GM18861 (cell line): ENCODE measurements at regions not wholly inside any gene's neighbourhood (a gene's known extent, or its start where the extent isn't known, plus 50 kb on each side); places are given as distances from the start of the nearest gene placed in this dataset.

ENCODE experiments used
- ATAC-seq: cut with Tn5 transposase; IDR thresholded peaks from one replicate; pipeline ENCODE4 v1.9.1; 2021; ENCODE audit not compliant: unreplicated experiment

DNA sequence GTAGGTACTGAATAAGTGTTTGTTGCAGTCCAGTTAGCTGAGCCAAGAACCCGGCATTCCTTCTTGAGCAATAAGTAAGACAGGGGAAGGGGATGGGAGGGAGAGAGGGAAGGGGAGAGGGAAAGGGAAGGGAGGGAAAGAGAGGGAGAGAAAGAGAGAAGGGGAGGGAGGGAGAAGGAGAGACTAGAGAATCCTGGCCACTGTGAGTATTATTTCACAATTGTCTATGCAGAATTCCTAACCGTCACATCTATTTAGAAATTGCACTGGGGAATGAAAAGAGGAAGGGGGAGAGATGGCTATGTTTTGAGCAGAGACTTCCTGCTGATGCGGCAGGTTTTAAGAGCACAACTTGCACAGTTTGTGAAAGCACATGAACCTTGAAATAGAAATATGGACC lies 251.4 kb upstream of the ZMIZ1 start:
- ATAC-seq = no peak

GRCh38 chr10:78817804-78818203 lies 251.0 kb upstream of the ZMIZ1 start:
- no peak for ATAC-seq

DNA sequence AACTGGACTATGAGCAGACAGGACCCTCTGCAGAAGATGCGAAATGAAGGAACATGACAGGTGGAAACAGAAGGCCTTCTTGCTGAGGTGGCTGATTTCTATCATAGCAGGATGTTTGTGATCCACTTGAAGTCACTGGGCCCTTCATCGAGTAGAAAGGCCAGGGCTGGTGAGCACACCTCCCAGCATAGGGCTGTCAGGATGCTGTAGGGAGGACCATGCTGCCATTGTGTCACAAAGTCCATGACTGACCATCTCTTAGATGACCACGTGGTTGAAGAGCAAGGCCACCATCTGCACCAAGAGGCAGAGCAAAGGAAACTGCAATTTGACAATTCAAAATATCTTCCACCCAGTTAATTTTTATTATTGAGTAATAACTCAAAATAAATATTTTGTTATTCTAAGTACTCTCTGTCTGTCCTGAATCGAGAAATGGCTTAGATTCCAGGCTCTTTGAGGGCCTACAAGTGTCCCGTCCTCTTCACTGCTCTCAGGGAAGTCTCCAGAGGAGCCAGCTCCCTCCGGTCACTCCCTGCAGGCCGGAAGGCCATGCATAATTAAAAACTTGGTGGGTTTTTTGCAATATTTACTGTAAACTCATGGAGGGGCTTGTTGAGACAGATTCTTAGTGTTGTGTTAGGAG lies 249.3 kb upstream of the ZMIZ1 start:
- no peak for ATAC-seq

GRCh38 chr10:78820007-78820362 lies 248.8 kb upstream of the ZMIZ1 start:
- ATAC-seq = no peak

- no peak for ATAC-seq
Observed at GRCh38 chr10:78821052-78821451, 247.7 kb upstream of the ZMIZ1 start.

- ATAC-seq = no peak
Observed at GRCh38 chr10:78828647-78829539, 239.9 kb upstream of the ZMIZ1 start.

DNA sequence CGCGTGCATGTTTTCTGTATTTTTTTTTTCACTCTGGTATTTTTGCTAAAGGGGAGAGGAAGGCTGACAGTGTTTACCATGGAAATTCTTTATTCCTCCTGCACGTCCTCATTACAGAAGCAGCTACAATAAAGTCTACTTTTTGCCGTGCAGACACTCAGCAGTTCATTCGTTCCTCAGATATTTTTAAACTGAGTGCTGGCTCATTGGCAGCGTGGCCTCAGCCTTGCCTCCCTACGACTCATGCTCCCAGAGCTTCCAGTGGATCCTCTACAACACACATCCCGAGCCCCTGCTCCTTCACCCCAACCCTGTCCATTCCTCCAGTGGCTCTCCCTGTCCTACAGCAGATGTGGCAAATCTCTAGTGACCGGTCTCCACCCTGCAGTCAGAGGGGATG lies 239.2 kb upstream of the ZMIZ1 start:
- no peak for ATAC-seq

DNA sequence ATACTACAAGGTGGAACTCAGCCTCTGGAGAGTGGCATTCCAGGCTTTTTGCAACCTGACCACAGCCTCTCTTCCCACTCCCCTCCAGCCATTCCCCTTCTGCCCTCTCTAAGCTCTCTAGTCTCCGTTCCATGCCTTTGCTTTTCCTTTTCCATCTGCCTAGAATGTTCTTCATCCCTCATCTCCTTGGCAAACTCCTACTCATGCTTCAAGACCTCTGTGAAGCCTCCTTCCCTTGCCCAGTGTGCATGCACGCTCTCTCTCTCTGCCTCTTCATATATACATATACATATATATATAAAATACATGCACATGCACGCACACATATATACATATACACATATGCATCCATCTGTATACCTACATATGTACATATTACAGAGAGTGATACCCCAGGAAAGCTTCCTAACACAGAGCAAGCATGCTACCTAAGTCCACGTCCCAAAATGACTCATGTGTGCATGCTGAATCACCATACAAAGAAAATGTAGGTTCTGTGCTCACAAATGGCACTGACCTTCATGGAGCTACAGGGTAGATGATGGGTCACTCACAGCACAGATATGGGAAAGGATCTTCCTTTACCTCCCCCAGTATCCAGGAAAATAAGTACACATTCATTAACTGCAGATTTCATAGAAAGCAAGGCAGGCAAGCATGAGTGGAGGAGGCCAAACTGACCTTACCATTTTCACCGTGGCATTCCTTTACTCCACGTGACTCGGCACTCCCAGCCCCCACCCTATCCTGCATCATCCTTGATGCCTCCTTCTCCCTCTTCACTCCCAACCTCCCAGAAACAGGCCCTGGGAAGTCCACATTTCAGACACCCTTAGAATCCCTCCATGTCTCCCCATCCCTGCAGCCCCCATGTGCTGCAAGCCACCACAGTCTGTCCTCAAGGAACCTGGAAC lies 238.4 kb upstream of the ZMIZ1 start:
- no peak for ATAC-seq

GRCh38 chr10:78830976-78831375 lies 237.8 kb upstream of the ZMIZ1 start:
- ATAC-seq = no peak

- ATAC-seq = no peak
Observed at GRCh38 chr10:78831461-78831860, 237.3 kb upstream of the ZMIZ1 start.

- ATAC-seq = no peak
Observed at GRCh38 chr10:78832281-78832680, 236.5 kb upstream of the ZMIZ1 start.

DNA sequence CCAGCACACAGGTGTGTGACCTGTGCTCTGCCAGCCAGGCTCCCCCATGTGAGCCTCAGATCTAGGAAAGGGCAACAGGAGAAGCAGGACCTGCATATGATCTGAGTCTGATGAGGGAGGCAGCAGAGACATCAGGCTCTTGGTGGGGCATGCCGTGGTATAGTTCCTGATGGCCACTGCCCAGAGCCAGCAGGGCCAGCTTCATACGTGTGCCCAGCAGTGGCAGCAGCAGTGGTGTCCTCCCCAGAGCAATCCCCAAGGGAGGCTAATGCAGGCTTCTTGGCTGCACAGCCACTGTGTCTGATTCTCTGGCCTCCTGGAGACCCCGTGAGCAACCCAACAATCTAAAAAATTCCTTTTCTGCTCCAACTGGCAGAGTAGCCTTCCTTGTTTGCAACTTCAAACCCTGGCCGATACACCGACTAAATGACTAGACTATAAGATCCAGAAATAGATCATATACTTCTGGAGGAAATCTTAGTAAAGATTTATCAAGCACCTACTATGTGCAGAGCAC lies 230.6 kb upstream of the ZMIZ1 start:
- ATAC-seq = no peak

GRCh38 chr10:78843495-78843894 lies 225.3 kb upstream of the ZMIZ1 start:
- no peak for ATAC-seq

DNA sequence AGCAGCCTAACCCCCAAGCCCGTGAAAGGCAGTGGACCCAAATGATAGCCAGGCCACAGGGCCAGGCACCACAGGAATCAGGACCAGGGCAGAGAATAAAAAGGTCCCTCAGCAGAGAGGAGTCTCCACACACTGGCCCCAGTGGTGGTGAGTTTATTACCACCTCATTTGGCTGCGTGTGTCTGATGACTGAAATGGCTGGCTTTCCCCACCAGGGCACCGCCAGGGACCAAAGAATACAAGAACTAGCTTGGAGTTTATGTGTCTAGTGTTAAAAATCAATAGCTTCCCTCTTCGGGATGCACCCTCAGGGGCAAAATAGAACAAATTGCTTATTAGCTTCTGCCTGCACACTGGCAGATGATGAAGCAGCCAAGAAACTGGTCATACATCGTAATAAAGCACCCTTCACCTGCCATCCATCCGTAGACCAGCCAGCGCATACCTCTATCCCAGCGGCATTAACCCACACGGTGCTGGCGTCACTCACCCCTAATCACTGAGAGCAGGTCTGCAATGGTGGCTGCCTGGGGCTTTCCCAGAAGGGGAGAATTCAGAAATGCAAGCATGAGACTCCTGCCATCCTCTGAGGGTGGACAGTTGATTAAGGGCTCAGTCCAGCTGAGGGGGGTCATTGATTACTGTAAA lies 223.7 kb upstream of the ZMIZ1 start:
- no peak for ATAC-seq

- ATAC-seq = no peak
Observed at GRCh38 chr10:78846071-78846470, 222.7 kb upstream of the ZMIZ1 start.

- ATAC-seq = no peak
Observed at GRCh38 chr10:78846760-78847159, 222.0 kb upstream of the ZMIZ1 start.

DNA sequence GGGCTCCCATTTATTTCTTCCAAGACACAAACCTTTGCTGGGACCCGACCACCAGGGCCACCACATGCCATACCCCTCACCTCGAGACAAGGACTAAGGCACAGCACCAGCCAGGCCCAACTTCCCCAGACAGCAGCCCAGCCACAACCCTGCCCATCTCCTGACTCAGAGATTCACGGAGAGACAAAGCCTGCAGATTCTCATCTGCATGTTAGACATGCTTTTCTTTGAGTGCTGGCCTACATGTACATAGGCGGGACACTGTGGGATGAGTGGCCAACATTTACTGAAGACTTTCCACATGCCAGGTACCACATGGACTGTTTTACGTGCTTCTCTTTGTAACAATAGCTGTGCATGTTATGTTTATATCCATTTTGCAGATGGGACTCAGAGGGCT lies 221.3 kb upstream of the ZMIZ1 start:
- no peak for ATAC-seq

DNA sequence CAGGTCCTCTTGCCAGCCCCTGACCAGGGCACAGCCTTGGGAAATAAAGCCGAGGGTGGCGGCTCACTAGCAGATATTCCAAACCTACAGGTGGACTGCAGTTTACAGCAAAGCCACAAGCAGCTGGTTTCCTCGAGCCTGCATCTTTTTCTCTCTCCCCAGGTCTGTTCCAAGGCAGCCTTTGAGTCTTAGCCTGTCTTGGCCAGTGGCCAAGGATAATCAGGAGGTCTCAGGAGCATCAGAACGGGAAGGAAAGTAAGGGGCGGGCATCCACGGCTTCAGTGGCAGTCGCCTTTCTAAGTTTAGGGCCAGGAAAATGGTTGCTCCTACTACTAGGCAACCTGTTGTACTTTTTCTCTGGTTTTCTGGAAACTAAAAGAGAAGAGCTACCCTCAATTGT lies 219.7 kb upstream of the ZMIZ1 start:
- ATAC-seq = no peak

DNA sequence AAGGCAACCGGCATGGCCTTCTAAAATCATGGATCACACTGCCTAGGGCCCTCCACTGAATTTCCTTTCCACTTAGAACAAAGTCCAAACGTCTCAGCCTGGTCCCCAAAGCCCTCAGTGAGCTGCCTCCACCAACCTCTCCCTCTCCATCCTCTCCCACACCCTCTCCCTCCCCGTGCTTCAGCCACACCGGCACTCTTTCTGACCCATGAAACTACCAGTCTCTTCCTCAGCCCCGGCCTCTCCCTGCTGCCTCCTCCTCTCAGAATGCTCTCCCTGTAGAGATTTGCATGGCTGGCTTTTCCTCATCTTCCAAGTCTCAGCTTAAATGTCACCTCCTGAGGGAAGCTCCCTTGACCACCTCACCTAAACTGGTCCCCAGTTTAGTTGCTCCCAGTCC lies 219.0 kb upstream of the ZMIZ1 start:
- ATAC-seq = no peak

DNA sequence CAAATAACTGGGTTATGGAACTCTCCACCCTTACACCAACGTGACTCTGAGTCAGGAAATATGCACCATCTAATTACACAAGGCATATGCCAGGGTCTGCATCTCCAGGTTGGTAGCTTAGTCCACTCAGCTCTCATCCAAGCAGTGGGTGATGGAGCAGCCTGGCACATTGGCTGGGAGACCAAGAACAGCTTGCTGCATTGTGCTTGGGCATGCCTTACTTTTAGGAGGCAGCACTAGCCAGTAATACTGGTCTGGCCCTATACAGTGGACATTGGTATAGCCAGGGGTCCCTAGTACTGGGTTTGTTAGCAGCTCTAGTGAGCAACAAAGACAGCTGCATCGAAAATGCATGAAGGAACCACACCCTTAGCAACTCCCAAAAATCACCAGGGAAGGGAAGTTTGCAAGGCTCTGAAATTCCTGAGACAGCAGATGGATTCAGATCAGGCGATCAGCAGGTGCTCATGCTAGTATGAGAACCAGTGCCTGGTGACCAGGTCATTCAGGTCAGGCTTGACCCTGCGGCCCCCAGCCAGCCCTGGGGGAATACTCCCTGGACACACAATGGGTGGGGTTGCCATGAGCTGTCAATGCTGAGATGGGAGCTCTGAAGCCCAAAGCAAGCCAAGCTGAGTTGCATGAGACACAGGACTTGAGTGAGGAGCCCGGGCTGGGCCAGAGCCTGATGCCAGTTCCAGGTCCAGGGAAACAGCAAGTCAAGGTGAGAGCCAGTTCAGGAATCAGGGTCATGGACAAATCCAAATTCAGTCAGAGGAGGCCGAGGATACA lies 217.9 kb upstream of the ZMIZ1 start:
- ATAC-seq = no peak
